ENCODE measurements at regions not wholly inside any gene's neighbourhood (a gene's known extent, or its start where the extent isn't known, plus 50 kb on each side); places are given as distances from the start of the nearest gene placed in this dataset.

GRCh38 chr1:222240536-222241181, 307.2 kb downstream of the HHIPL2 start:
- peak; percentile 38 for DNase-seq (ENCODE audit: low read depth)

DNA sequence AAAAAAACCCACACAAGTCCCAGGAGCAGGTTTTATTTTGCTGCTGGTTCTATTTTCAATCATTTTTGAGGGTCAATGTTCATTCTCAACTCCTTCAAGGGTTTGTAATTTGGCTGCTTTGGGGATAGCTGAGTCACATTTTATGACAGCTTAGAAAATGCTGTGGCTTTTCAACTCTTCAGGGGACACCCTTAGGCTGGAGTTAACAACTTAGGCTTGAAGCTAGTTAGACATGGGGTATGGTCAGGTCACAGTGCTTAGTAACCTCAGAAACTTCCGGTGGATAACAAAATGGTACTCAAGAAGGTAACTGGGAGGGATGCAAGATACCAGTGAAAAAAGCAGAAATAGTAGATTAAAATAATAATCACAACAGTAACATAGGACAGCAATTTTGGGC, 308.8 kb downstream of the HHIPL2 start:
- no peak for DNase-seq (ENCODE audit: low read depth)

- DNase-seq (ENCODE audit: low read depth), result no peak
These were observed 313.6 kb downstream of the HHIPL2 start for GRCh38 chr1:222234351-222234750.

DNA sequence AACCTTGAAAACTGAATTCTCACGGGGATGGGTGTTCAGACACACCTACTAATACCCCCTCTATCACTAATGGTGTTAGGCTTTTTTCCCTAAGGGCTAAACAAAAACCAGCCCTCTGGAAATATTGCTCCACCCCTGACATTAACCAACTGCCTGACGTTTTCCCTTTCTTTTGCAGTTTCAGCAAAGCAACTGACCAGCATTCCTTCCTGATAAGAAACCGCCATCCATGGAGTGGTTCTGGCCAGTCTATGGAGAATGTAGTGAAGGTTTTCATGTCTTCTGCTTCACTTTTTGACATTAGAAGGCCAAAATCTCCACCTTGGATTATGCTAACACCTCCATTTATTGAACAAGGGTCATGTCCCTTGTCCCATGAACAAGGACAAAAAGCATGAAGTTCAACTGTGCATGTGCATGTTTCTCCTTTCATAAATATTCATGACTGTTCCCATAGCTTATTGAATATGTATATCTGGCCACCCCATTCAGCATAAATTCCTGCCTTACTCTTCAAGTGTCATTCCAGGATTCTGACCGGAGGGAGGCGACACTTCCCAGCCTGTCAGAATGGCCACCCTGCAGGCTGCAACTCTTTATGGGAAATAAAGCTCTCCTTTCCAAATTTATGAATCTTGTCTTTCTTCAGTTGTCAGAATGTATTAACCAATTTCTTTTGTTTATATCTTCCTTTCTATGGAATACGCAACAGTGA, 314.3 kb downstream of the HHIPL2 start:
- no peak for DNase-seq (ENCODE audit: low read depth)

DNA sequence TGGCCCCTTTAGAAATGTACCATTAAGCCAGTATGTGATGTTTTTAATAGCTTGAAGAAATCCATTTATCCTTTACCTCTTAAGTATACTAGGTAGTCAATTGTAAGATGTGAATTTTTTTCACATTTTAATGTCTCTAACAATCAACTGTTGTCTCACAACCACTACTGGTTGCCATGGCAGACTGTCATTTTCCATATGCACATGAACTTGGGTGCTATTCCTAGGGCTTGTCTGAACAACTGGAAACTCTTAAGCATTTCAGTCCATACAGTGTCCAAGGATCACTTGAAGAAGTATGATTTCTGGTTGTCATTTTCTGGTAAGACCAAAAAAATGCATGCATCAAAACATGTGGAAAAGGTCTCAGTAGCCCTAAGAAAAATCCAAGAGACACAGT, 315.1 kb downstream of the HHIPL2 start:
- no peak for DNase-seq (ENCODE audit: low read depth)

GRCh38 chr1:222229672-222230312, 318.1 kb downstream of the HHIPL2 start:
- no peak for DNase-seq (ENCODE audit: low read depth)

GRCh38 chr1:222225316-222225691, 322.6 kb downstream of the HHIPL2 start:
- peak; percentile 37 for DNase-seq (ENCODE audit: low read depth)

- peak; percentile 15 for DNase-seq (ENCODE audit: low read depth)
These were observed 323.1 kb downstream of the HHIPL2 start for GRCh38 chr1:222224636-222225315.

DNA sequence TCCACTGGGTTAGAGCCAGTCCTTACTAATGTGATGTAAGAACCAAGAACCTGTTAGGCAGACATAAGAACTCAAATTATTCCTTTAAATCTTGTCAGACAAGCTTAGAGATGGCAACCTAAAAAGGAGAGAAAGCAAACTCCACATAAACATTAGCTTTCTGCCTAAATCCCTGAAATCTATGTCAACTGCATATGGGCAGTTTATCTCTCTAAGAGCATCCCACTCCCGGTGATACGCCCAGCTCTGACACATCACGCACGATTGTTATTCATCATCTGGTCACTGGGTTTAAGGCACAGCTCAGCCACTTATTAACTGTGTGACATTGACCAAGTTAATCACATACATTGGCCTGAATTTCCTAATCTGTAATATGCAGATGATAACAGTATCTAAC, 323.7 kb downstream of the HHIPL2 start:
- peak; percentile 34 for DNase-seq (ENCODE audit: low read depth)

- DNase-seq (ENCODE audit: low read depth), result no peak
These were observed 324.9 kb downstream of the HHIPL2 start for GRCh38 chr1:222223010-222223409.

- DNase-seq (ENCODE audit: low read depth), result no peak
These were observed 331.6 kb downstream of the HHIPL2 start for GRCh38 chr1:222216255-222216754.

- DNase-seq (ENCODE audit: low read depth), result no peak
These were observed 337.1 kb downstream of the HHIPL2 start for GRCh38 chr1:222210776-222211175.

- no peak for DNase-seq (ENCODE audit: low read depth)
These were observed 343.4 kb downstream of the HHIPL2 start for GRCh38 chr1:222204475-222204874.

GRCh38 chr1:222202831-222203230, 345.1 kb downstream of the HHIPL2 start:
- no peak for DNase-seq (ENCODE audit: low read depth)

DNA sequence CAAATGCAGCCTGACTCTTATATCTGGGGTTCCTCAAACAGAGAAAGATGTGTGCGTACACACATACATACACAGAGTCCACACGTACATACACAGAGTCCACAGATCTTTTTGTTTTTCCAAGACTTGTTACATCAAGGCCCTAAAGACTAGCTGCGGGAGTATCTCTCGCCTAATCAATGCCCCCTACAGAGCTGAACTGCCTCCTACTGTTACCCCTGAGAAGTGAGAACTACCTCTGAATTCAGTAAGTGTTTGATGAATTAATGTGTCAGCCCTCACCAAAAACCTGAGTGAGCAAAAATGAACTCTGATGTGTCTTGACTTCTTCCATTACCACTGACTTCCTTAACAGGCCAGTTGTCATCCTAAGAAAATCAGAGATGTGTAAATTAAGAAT, 351.2 kb downstream of the HHIPL2 start:
- no peak for DNase-seq (ENCODE audit: low read depth)

DNA sequence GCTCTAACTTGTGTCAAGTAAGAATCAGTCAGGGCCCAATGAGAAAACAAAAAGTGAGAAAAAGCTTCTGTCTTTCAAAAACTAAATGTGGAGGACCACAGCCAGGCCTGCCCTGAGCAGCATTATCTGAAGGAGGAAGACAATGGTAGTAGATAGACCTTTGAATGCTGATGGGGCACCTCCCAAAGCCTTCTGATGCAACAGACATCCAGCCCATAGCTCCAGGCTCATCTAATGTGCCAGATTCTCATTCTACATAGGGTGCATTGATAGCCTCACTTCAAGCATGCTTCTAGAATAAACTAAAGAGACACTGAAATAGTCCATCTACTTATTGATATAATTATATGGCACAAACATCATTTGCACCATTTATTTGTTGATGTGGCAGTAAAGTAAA, 351.6 kb downstream of the HHIPL2 start:
- DNase-seq (ENCODE audit: low read depth), result no peak

- DNase-seq (ENCODE audit: low read depth), result peak; percentile 22
These were observed 352.0 kb downstream of the HHIPL2 start for GRCh38 chr1:222195857-222196256.

DNA sequence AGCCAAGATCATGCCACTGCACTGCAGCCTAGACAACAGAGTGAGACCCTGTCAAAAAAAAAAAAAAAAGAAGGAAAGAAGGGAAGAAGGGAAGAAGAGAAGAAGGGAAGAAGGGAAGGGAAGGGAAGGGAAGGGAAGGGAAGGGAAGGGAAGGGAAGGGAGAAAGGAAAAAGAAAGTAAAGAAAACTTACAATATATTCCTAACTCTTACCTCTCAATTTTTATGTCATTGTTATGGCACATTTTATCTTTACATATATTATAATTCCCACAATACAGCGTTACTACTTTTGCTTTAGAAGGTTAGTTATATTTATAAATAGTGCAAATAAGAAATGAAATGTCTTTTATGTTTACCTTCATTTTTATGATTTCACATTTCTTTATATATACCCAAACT, 358.7 kb downstream of the HHIPL2 start:
- DNase-seq (ENCODE audit: low read depth), result no peak

GRCh38 chr1:222187566-222188332, 360.2 kb downstream of the HHIPL2 start:
- no peak for DNase-seq (ENCODE audit: low read depth)

DNA sequence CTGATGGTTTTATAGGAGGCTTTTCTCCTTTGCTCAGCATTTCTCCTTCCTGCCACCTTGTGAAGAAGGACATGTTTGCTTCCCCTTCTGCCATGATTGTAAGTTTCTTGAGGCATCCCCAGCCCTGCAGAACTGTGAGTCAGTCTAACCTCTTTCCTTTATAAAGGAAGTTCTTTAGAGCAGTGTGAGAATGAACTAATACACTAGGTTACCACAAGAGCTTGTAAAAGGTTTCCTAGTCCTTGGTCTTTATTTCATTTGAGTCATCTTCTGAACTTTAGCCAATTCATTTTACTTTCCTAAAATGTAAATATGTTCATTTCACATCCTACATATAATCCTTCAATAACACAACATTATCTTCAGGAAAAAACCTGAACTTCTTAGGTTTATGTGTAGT, 365.3 kb downstream of the HHIPL2 start:
- DNase-seq (ENCODE audit: low read depth), result peak; percentile 60

DNA sequence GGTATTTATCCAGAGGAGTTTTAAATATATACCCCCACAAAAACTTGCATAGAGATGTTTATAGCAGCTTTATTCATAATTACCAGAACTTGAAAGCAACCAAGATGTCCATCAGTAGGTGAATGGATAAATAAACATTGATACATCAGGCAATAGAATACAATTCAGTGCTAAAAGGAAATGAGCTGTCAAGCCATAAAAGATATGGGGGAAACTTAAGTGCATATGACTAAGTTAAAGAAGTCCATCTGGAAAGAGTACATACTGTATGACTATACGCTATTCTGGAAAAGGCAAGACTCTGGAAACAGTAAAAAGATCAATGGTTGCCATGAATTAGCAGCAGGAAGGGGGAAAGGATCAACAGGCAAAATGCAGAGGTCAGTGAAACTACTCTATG, 366.7 kb downstream of the HHIPL2 start:
- peak; percentile 32 for DNase-seq (ENCODE audit: low read depth)

- DNase-seq (ENCODE audit: low read depth), result peak; percentile 57
These were observed 370.4 kb downstream of the HHIPL2 start for GRCh38 chr1:222177496-222177895.
